ENCODE measurements at regions not wholly inside any gene's neighbourhood (a gene's known extent, or its start where the extent isn't known, plus 50 kb on each side); places are given as distances from the start of the nearest gene placed in this dataset.

DNA sequence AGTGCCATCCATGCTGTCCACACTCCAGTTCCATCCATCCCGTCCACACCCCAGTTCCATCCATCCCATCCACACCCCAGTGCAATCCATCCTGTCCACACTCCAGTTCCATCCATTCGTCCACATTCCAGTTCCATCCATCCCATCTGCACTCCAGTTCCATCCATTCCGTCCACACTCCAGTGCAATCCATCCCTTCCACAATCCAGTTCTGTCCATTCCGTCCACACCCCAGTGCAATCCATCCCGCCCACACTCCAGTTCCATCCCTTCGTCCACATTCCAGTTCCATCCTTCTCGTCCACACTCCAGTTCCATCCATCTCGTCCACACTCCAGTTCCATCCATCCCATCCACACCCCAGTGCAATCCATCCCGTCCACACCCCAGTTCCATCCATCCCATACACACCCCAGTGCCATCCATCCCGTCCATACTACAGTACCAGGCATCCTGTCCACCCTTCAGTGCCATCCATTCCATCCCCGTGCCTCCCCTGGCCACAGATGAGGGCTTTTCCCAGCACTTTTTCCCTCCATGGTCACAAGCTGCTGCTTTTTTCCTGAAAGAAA, 704.0 kb downstream of the BRD1 start:
- no peak for DNase-seq (ENCODE audit: low read depth in 2 of 3, low spot score in 2 of 3)

DNA sequence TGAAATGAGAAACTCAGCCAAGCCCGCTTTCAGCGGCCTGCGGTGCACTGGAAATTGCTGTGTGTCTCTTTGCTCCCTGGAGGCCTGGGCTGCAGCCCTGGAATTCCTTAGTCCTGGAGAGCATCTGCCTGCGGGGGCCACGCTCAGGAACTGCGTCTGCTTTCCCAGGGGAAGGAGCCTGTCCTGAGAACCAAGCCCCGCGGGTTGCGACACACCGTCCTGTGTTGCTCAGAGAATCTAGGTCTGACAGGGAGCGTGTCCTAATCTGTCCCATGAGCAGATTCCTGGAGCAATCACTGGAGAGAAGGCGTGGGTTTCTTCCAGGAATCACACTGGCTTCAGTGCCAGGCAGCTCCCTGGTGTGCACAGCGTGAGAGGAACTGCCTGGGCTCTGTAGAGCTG, 708.1 kb downstream of the BRD1 start:
- no peak for DNase-seq (ENCODE audit: low read depth in 2 of 3, low spot score in 2 of 3)

DNA sequence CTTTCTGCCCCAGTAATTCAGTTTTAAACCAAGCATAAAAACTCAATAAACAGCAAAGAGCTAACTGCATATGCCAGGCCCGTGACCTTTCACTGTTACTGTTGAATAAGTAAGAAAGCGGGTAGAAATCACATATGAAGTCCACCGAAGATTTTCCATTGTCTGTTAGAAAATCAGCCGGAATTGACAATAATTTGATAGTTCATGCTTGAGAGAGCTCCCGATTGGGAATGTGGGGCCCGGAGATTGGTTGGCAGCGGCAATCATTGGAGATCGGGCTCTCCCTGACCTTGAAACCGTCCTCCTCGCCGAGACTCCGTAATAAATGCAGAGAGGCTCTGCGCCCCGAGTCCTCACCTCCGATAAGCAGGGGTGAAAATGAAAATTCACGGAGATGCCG, 709.6 kb downstream of the BRD1 start:
- DNase-seq (ENCODE audit: low read depth in 2 of 3, low spot score in 2 of 3), result no peak

DNA sequence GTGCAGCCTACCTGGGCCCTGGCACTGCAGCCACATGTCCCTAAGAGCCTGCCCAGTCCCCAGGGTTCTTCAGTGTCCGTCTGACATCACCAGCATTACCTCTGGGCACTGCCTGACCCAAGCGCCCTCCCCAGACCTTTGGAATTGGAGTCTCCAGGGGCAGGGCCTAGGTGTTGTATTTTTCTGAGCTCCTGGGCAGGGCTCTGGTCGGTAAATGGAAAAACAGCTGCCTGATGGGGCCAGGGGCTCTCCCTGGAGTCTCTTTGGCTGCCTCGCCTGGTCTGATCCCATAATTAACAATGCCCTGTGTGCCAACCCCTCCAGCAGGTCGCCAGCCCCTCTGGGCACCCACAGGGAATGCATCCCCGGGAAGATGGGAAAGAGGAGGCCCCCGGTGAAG, 710.2 kb downstream of the BRD1 start:
- no peak for DNase-seq (ENCODE audit: low read depth in 2 of 3, low spot score in 2 of 3)

DNA sequence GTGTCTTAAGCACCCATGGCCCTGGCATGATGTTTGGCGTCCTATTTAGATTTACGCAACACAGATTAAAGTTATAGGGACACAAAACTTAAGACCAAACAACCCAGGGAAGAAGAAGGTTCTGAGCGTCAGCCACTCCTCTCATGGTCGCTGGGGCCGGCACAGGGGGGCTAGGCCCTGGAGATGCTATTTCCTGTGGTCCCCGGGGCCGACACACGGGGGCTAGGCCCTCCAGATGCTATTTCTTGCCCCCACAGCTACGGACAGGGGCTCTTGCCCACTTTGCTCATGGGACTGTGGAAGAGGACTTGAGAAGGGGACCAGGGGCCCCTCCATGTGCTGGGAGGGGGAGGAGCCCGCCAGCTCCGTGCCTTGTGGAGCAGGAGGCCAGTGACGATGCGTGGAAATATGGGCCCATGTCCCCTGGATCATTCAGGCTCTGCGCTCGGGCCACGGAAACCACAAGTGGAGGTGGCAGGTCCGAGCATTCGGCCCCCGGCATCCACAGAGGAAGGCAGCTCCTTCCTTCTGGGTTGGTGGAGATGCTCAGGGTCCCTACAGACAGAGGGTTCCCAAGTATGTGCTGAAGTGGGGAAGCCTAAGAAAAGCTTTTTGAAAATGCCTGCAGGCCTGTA, 711.1 kb downstream of the BRD1 start:
- DNase-seq (ENCODE audit: low read depth in 2 of 3, low spot score in 2 of 3), result no peak

GRCh38 chr22:49116021-49116420, 711.7 kb downstream of the BRD1 start:
- DNase-seq (ENCODE audit: low read depth in 2 of 3, low spot score in 2 of 3), result no peak

DNA sequence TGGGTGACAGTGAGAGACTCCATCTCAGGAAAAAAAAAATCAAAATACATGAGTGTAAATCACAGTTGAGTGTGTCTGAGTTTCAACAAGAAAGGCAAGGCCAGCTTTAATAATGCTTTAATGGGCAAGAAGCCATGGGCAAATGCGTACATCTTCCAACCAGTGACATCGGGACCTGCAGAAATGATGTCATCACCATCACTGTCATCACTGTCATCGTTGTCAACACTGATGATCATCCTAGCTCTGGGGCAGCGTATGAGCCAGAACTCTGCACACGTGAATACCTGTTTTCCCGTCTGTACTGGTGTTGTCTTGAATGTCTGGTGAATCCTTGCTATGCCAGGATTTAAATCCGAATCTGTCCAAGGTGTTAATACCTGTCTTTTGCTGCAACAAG, 712.5 kb downstream of the BRD1 start:
- no peak for DNase-seq (ENCODE audit: low read depth in 2 of 3, low spot score in 2 of 3)

DNA sequence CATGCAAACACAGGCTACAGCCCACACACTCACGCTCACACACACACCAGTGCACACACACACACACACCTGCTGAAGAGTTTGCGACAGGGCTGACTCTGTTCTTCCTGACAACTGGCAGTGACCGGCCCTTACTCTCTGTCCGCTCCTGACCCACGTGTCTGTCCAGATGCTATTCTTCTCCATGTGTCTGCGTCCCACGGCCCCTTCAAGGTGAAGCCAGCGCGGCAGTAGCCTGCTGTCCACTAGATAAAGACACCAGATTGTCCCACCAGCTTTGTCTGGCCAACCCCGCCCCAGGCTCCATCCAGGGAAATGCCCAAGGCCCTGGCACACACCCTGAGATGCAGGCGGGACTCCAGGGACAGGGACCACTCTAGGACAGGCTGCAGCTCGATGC, 713.9 kb downstream of the BRD1 start:
- no peak for DNase-seq (ENCODE audit: low read depth in 2 of 3, low spot score in 2 of 3)

- no peak for DNase-seq (ENCODE audit: low read depth in 2 of 3, low spot score in 2 of 3)
Observed at GRCh38 chr22:49112661-49113626, 714.7 kb downstream of the BRD1 start.

DNA sequence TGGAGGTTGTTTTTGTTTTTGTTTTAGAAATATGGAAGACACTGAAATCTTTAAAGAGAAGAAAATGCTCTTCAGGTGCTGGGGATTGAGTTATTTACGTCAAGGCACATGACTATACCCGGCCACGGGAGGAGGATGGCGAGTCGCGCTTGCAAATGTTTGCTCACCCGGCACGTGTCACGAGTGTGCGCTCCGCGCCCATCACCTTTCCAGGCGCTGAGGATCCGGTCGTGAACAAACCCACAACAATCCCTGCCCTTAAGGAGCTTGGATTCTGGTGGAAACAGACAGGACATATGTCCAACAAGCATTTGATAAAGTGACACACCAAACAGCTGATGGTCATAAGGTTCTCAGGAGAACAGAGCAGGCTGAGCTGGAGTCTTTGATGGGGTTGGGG, 715.5 kb downstream of the BRD1 start:
- no peak for DNase-seq (ENCODE audit: low read depth in 2 of 3, low spot score in 2 of 3)

DNA sequence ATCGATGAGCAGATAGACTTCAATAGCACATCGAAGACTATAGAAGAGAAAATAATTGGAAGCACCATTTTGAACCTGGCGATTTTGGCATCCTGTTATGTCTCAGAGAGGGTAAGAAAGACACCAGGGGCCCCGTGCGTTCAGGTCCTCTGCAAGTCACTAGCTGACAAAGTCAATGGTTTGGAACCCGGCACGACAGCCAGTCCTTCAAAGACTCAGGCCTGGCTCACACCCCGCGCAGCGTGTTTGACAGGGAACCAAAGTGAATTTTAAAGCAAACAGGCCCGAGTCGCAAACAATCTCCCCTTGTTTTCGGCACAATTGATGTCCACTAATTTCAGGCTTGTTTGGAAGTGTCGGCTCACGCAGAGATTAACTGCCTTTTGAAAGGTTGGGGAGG, 716.6 kb downstream of the BRD1 start:
- DNase-seq (ENCODE audit: low read depth in 2 of 3, low spot score in 2 of 3), result no peak

GRCh38 chr22:49108636-49109315, 718.9 kb downstream of the BRD1 start:
- no peak for DNase-seq (ENCODE audit: low read depth in 2 of 3, low spot score in 2 of 3)

DNA sequence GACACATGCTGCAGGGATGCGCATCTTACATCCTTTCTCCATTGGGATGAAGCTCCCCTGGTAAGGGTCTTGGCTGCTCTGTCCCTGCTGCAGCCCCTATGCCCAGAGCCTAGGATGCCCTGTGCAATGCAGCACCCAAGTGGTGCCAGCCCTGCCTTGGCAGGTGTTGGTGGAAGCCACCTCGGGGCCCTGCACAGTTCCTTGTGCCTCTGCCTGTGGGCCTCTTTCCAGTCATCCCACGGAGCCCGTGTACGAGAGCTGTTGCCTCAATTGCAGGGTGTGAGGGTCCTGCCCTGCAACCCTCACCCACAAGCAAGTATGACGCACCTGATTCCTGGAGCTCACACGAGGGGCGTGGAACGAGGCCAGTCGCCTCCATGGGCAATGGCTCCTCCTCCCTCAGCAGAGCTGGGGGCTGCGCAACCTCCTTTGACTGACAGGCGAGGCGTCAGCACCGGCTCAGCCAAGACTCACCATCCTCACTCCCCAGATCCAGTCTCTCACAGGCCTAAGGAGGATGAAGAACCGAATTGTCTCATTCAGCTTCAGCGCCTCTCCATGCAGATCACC, 719.6 kb downstream of the BRD1 start:
- no peak for DNase-seq (ENCODE audit: low read depth in 2 of 3, low spot score in 2 of 3)

- no peak for DNase-seq (ENCODE audit: low read depth in 2 of 3, low spot score in 2 of 3)
Observed at GRCh38 chr22:49107561-49107960, 720.1 kb downstream of the BRD1 start.

DNA sequence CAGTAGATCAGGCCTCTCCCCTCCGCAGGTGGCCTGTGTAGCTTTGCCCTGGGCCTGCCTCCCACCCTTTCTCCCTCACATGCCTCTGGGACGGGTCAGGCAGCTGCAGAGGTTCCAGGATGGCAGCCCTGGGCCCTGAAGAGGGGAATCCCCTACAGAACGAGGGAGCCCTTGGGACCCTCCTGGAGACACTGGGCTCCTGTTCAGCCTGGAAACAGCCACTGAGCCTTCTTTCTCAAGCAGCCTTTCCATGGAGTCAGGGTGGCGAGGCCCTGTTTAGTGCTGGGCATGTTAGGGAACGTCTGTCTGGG, 720.9 kb downstream of the BRD1 start:
- no peak for DNase-seq (ENCODE audit: low read depth in 2 of 3, low spot score in 2 of 3)

DNA sequence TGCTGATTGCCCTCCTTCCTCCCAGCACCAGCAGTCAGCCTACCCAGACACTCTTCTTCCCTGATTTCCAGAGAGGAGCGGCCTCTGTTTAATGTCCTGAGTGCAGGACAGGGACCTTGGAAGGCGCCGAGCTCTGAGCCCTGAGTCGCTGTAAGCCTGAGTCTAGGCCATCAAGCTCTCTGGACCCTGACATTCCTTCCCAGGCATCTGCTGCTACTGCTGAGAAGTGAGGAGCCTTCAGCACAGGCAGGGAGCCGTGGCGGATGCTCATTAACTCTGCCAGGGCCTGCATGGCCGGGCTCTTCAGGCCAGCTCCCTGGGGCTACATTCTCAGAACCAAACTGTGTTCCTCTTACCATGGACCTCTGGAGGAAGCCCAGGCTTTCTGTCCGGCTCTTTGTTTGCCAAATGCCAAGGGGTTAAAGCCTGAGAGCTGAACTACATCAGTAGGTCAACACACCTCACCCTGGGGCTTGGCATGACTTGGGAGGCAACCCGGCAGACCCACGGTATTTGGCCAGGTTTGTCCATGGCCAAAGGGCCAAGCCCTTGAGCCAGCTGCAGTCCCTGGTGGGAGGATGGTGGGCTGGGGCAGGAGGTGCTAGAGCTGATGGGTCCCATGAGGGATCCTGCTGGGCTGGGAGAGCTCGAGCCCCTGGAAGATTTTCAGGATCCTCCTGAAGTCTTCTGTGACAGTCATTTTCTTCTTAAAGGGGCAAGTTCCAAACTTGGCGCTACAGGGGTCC, 721.4 kb downstream of the BRD1 start:
- no peak for DNase-seq (ENCODE audit: low read depth in 2 of 3, low spot score in 2 of 3)

DNA sequence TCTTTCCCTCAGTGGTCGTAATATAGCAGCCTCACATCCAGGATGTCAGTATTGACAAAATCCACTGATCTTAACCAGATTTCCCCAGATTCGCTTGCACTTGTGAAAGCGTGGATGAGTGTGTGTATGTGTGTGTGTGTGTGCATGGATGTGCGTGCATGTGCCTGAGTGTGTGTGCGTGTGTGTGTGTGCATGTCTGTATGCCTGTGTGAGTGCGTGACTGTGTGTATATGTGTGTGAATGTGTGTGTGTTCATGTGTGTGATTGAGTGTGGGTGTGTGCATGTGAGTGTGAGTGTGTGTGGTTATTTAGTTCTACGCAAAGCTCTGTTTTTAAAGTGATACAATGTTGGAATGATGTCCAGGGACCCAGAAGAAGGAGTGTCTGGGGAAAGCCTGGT, 723.2 kb downstream of the BRD1 start:
- no peak for DNase-seq (ENCODE audit: low read depth in 2 of 3, low spot score in 2 of 3)

DNA sequence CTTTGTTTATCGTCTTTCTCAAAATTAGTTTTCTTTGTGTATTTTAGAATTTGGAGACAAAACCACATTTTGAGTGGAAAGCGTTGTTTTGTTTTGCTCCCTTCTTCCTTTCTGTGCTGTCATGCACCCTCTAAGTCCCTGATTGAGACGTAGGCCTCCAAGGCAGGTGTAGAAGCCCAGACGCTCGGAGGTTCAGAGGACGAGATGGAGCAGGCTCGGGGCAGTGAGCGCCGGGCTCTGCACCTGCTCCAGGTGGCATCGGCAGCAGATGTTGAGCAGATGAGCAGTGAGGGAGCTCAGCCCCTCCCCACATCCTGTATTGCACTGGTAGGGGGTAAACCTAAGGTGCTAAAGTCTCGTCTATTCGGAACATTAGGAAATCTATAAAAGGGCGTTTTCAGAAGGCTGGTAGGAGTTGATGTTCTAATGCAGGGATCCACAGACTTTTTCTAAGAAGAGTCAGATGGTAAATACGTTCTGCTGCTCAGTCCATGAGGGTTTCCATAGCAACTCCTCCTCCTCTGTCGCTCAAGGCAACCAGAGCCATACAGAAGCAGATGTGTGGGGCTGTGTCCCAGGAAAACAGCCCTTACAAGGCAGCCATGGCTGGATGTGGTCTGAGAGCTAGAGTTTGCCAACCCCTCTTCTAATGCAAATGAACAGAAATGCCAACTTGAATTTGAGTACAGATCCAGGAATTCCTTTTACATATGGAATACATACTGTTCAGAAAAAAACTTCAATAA, 724.2 kb downstream of the BRD1 start:
- DNase-seq (ENCODE audit: low read depth in 2 of 3, low spot score in 2 of 3), result no peak

- DNase-seq (ENCODE audit: low read depth in 2 of 3, low spot score in 2 of 3), result no peak
Observed at GRCh38 chr22:49102367-49102766, 725.3 kb downstream of the BRD1 start.

DNA sequence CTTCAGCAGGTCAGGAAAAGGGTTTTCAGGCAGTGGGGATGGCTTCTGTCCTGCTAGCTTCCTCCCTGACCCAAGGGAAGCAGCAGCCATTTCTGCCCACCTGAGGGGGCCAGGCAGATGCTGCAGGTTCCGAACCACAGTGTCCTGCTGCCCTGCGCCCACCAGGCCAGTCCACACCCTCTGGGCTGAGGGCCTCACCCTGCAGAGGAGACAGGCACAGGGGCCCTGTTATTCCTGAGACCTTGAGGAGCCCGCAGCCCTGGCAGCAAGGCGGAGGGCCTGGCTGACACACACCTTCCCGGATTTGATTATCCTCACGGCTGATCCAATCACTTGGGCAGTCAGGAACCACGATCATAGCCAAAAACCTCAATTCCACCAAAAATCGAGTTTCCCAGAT, 725.8 kb downstream of the BRD1 start:
- no peak for DNase-seq (ENCODE audit: low read depth in 2 of 3, low spot score in 2 of 3)

Data from hematopoietic multipotent progenitor cell (in vitro differentiated cells).